Gastrocnemius medialis (tissue), 4 donors: ENCODE measurements at regions not wholly inside any gene's neighbourhood (a gene's known extent, or its start where the extent isn't known, plus 50 kb on each side); places are given as distances from the start of the nearest gene placed in this dataset.

Experiments
- CTCF ChIP-seq, 5 experiments: fragments of 450-650 bp in 3 of 5; fragments of 200-600 bp in 2 of 5; sonication (generic) in 2 of 5; IDR thresholded peaks in 4 of 5; conservative IDR thresholded peaks in 1 of 5; 1 replicate in 4 of 5; 2 replicates in 1 of 5; pipeline ENCODE4 v1.5.1; 2016 to 2019; ENCODE audit warnings: antibody characterized with exemption in 5 of 5, mild to moderate bottlenecking in 3 of 5, moderate library complexity in 3 of 5
- POLR2A ChIP-seq, 2 donors: fragments of 450-650 bp; IDR thresholded peaks; one replicate each; pipeline ENCODE4 v1.6.1; 2017; ENCODE audit warnings: antibody characterized with exemption in 2 of 2, mild to moderate bottlenecking in 2 of 2, moderate library complexity in 2 of 2

DNA sequence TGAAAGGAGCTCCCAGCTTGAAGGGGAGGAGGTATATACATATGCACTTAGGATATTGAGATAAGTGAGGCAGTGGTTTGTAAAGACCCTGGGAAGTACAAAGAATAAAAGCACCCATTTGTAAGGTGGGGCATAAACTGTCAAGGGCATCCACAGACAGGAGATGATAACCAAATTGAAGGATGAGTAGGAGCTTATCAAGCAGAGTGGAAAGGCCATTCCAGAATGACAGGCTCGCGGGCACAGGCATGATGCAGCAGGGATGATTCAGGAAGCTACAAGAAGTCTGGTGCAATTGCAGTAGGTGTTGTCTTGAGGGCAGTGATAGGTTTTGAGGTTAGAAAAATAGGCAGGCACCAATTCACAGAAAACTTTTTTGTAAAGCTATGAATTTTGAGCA is 504.8 kb downstream of the PIK3C3 start:
- TF ChIP-seq CTCF (IDR thresholded peaks at IDR 0.05 in 4 of 5, conservative IDR thresholded peaks at IDR 0.05 in 1 of 5) (no peak), POLR2A (IDR thresholded peaks at IDR 0.05) (no peak)
